ENCODE measurements at regions not wholly inside any gene's neighbourhood (a gene's known extent, or its start where the extent isn't known, plus 50 kb on each side); places are given as distances from the start of the nearest gene placed in this dataset.

- TF ChIP-seq AFF4 (CRISPR knock-in tag; IDR thresholded peaks at IDR 0.05; ENCODE audit: borderline replicate concordance) (no peak), ZNF671 (CRISPR knock-in tag; IDR thresholded peaks at IDR 0.05) (no peak)
Observed at GRCh38 chr13:90702050-90702449, 645.4 kb upstream of the MIR17HG start (continued).

GRCh38 chr13:90706631-90707030 is 640.9 kb upstream of the MIR17HG start:
- Mint-ChIP-seq H3K4me3 (no peak overlapping the region), H3K27ac (no peak overlapping the region), H3K27me3 (ENCODE audit: low read depth) (no peaks in the 10 kb centered on the region), H3K9me3 (no peaks in the 10 kb centered on the region), H3K36me3 (no peaks in the 10 kb centered on the region), H3K4me1 (no peaks in the 10 kb centered on the region)
- POLR2A ChIA-PET, result no interaction called here
- TF ChIP-seq HMGA2 (CRISPR knock-in tag; IDR thresholded peaks at IDR 0.05) (no peak), ZNF423 (CRISPR knock-in tag; IDR thresholded peaks at IDR 0.05) (no peak), FOXP1 (CRISPR knock-in tag; IDR thresholded peaks at IDR 0.05; ENCODE audit: borderline replicate concordance) (no peak), ZNF671 (CRISPR knock-in tag; IDR thresholded peaks at IDR 0.05) (no peak)
- no peak for DNase-seq (ENCODE audit: low spot score)
- CTCF ChIA-PET, result no interaction called here
- no peak for ATAC-seq

GRCh38 chr13:90708128-90708527 is 639.4 kb upstream of the MIR17HG start:
- ChIA-PET CTCF (no interaction called here), POLR2A (no interaction called here)
- Mint-ChIP-seq H3K36me3 (no peaks in the 10 kb centered on the region), H3K27me3 (ENCODE audit: low read depth) (no peaks in the 10 kb centered on the region), H3K4me1 (no peaks in the 10 kb centered on the region), H3K9me3 (no peaks in the 10 kb centered on the region), H3K27ac (no peak overlapping the region), H3K4me3 (no peak overlapping the region)
- TF ChIP-seq E2F4 (CRISPR knock-in tag; IDR thresholded peaks at IDR 0.05; ENCODE audit: borderline replicate concordance, low read depth), result no peak
- no peak for TF ChIP-seq ATF2 (CRISPR knock-in tag; IDR thresholded peaks at IDR 0.05; ENCODE audit: borderline replicate concordance, low read depth)
- no peak for TF ChIP-seq JAZF1 (CRISPR knock-in tag; IDR thresholded peaks at IDR 0.05)
- TF ChIP-seq FOXP4 (CRISPR knock-in tag; IDR thresholded peaks at IDR 0.05), result no peak
- TF ChIP-seq ZNF425 (CRISPR knock-in tag; conservative IDR thresholded peaks at IDR 0.05), result no peak
- no peak for TF ChIP-seq RELA (CRISPR knock-in tag; IDR thresholded peaks at IDR 0.05; ENCODE audit: borderline replicate concordance)
- TF ChIP-seq NFATC4 (CRISPR knock-in tag; IDR thresholded peaks at IDR 0.05), result no peak
- TF ChIP-seq USF2 (CRISPR knock-in tag; IDR thresholded peaks at IDR 0.05), result no peak
- no peak for TF ChIP-seq CTCF (IDR thresholded peaks at IDR 0.05)
- no peak for TF ChIP-seq NR2C2 (CRISPR knock-in tag; IDR thresholded peaks at IDR 0.05)
- DNase-seq (ENCODE audit: low spot score) (no peak), ATAC-seq (no peak)
